ENCODE measurements at regions not wholly inside any gene's neighbourhood (a gene's known extent, or its start where the extent isn't known, plus 50 kb on each side); places are given as distances from the start of the nearest gene placed in this dataset.

GRCh38 chr2:129318581-129319421, 660.7 kb upstream of the RAB6C start:
- Histone ChIP-seq H3F3A (ENCODE audit: control insufficient read depth, insufficient read depth) (no peaks in the 10 kb centered on the region), H3K9me2 (replicated peaks; ENCODE audit: control insufficient read depth, low read length) (no peaks in the 10 kb centered on the region), H3K27ac (ENCODE audit: low read depth, low read length) (no peak overlapping the region), H4K20me1 (ENCODE audit: control insufficient read depth, insufficient read depth, low read depth, low read length) (no peaks in the 10 kb centered on the region), H3K4me3 (ENCODE audit: low read length) (no peak overlapping the region), H3K36me3 (ENCODE audit: control insufficient read depth, low read length) (no peaks in the 10 kb centered on the region), H3K79me2 (ENCODE audit: control insufficient read depth, low read length) (no peaks in the 10 kb centered on the region), H3K27me3 (ENCODE audit: control insufficient read depth, low read length) (no peaks in the 10 kb centered on the region), H3K4me2 (ENCODE audit: low read length) (no peak overlapping the region), H3K9me3 (ENCODE audit: control insufficient read depth, insufficient read depth, low read length) (no peaks in the 10 kb centered on the region), H3K4me1 (ENCODE audit: control insufficient read depth, low read length) (no peaks in the 10 kb centered on the region)
- TF ChIP-seq EZH2phosphoT487 (IDR thresholded peaks at IDR 0.05; ENCODE audit: borderline replicate concordance, low read length) (no peak), CTCF (IDR thresholded peaks at IDR 0.05; ENCODE audit: low read depth, low read length, poor library complexity, severe bottlenecking) (no peak)

- Histone ChIP-seq H3K36me3 (ENCODE audit: control insufficient read depth, low read length) (no peaks in the 10 kb centered on the region), H3K79me2 (ENCODE audit: control insufficient read depth, low read length) (no peaks in the 10 kb centered on the region), H3F3A (ENCODE audit: control insufficient read depth, insufficient read depth) (no peaks in the 10 kb centered on the region), H3K9me3 (ENCODE audit: control insufficient read depth, insufficient read depth, low read length) (no peaks in the 10 kb centered on the region), H3K4me1 (ENCODE audit: control insufficient read depth, low read length) (no peaks in the 10 kb centered on the region), H3K4me2 (ENCODE audit: low read length) (no peak overlapping the region), H3K9me2 (replicated peaks; ENCODE audit: control insufficient read depth, low read length) (no peaks in the 10 kb centered on the region), H3K27me3 (ENCODE audit: control insufficient read depth, low read length) (no peaks in the 10 kb centered on the region), H3K27ac (ENCODE audit: low read depth, low read length) (no peak overlapping the region), H4K20me1 (ENCODE audit: control insufficient read depth, insufficient read depth, low read depth, low read length) (no peaks in the 10 kb centered on the region), H3K4me3 (ENCODE audit: low read length) (no peak overlapping the region)
- no peak for TF ChIP-seq EZH2phosphoT487 (IDR thresholded peaks at IDR 0.05; ENCODE audit: borderline replicate concordance, low read length)
- TF ChIP-seq CTCF (IDR thresholded peaks at IDR 0.05; ENCODE audit: low read depth, low read length, poor library complexity, severe bottlenecking) = no peak
Observed at GRCh38 chr2:129319422-129319717, 660.1 kb upstream of the RAB6C start.

- Histone ChIP-seq H3K4me1 (ENCODE audit: control insufficient read depth, low read length) (no peaks in the 10 kb centered on the region), H4K20me1 (ENCODE audit: control insufficient read depth, insufficient read depth, low read depth, low read length) (no peaks in the 10 kb centered on the region), H3K4me2 (ENCODE audit: low read length) (no peak overlapping the region), H3K79me2 (ENCODE audit: control insufficient read depth, low read length) (no peaks in the 10 kb centered on the region), H3F3A (ENCODE audit: control insufficient read depth, insufficient read depth) (no peaks in the 10 kb centered on the region), H3K9me2 (replicated peaks; ENCODE audit: control insufficient read depth, low read length) (no peaks in the 10 kb centered on the region), H3K4me3 (ENCODE audit: low read length) (no peak overlapping the region), H3K27ac (ENCODE audit: low read depth, low read length) (no peak overlapping the region), H3K27me3 (ENCODE audit: control insufficient read depth, low read length) (no peaks in the 10 kb centered on the region), H3K36me3 (ENCODE audit: control insufficient read depth, low read length) (no peaks in the 10 kb centered on the region), H3K9me3 (ENCODE audit: control insufficient read depth, insufficient read depth, low read length) (no peaks in the 10 kb centered on the region)
- no peak for TF ChIP-seq EZH2phosphoT487 (IDR thresholded peaks at IDR 0.05; ENCODE audit: borderline replicate concordance, low read length)
- no peak for TF ChIP-seq CTCF (IDR thresholded peaks at IDR 0.05; ENCODE audit: low read depth, low read length, poor library complexity, severe bottlenecking)
Observed at GRCh38 chr2:129320288-129320687, 659.2 kb upstream of the RAB6C start.

Measured in DOHH2 (cell line).